OCI-LY1 (cell line): ENCODE measurements at regions not wholly inside any gene's neighbourhood (a gene's known extent, or its start where the extent isn't known, plus 50 kb on each side); places are given as distances from the start of the nearest gene placed in this dataset.

Experiments used
- EZH2 ChIP-seq: fragments of 200-600 bp; sonication (generic), shearing (Covaris generic); IDR thresholded peaks from 2 replicates; pipeline ENCODE4 v1.8.0; 2017; ENCODE audit warnings: borderline replicate concordance, mixed run types, mild to moderate bottlenecking, antibody characterized with exemption, low read length, moderate library complexity, mixed read lengths
- TF ChIP-seq, protein P1 (sequence below): fragments of 200-600 bp; sonication (generic), shearing (Covaris generic); IDR thresholded peaks from 2 replicates; pipeline ENCODE4 v1.5.1; 2017; ENCODE audit warnings: mild to moderate bottlenecking, antibody characterized with exemption, low read length, moderate library complexity, mixed read lengths

- TF ChIP-seq, protein P1, sequence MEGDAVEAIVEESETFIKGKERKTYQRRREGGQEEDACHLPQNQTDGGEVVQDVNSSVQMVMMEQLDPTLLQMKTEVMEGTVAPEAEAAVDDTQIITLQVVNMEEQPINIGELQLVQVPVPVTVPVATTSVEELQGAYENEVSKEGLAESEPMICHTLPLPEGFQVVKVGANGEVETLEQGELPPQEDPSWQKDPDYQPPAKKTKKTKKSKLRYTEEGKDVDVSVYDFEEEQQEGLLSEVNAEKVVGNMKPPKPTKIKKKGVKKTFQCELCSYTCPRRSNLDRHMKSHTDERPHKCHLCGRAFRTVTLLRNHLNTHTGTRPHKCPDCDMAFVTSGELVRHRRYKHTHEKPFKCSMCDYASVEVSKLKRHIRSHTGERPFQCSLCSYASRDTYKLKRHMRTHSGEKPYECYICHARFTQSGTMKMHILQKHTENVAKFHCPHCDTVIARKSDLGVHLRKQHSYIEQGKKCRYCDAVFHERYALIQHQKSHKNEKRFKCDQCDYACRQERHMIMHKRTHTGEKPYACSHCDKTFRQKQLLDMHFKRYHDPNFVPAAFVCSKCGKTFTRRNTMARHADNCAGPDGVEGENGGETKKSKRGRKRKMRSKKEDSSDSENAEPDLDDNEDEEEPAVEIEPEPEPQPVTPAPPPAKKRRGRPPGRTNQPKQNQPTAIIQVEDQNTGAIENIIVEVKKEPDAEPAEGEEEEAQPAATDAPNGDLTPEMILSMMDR = no peak
- TF ChIP-seq EZH2 = no peak
These were observed 93.6 kb upstream of the MTAP start for GRCh38 chr9:21708856-21709255.
